ENCODE measurements at regions not wholly inside any gene's neighbourhood (a gene's known extent, or its start where the extent isn't known, plus 50 kb on each side); places are given as distances from the start of the nearest gene placed in this dataset.
"Not testable (repeated sequence)": the region's sequence is repeated elsewhere in the genome, so short reads cannot be mapped to it uniquely, and the experiment has no call there.

GRCh38 chr1:105556266-105556665, 1500.2 kb upstream of the PRMT6 start:
- no peaks in the 10 kb centered on the region for H3K27me3 ChIP-seq (ENCODE audit: control insufficient read depth, insufficient read depth, low read length)
- H3K4me1 ChIP-seq (ENCODE audit: control insufficient read depth, insufficient read depth, low read length): no peaks in the 10 kb centered on the region
- no peak for DNase-seq
- no peaks in the 10 kb centered on the region for H3K9me3 ChIP-seq (ENCODE audit: control insufficient read depth, low read depth, low read length)
- no peak overlapping the region for H3K4me3 ChIP-seq (ENCODE audit: low read length)
- WGBS (ENCODE audit: insufficient coverage, low lambda C conversion rate): 57% methylated on average over 1 of the region's 2 CpGs
- no peak overlapping the region for H3K27ac ChIP-seq (ENCODE audit: low read length)
- no peaks in the 10 kb centered on the region for H3K36me3 ChIP-seq (ENCODE audit: control insufficient read depth, insufficient read depth, low read length)

DNA sequence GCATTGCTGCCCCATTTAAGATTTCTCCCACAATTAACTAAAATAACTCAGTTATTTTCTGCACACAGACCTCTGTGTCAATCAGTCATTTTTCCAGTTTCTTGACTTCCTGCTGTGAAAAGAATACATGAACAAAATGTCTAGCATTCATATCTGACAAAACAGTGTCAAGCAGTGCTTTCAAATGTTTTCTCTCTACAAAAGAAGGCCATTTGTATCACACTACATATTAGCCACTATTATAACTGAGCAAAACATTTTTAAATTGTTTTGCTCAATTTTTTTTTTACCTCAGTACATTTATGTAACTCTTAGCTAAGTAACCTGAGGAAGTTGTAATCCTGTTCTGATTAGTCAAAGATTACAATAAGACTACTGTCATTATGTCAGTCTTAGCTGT, 1498.5 kb upstream of the PRMT6 start:
- DNase-seq: no peak
- Histone ChIP-seq H3K27me3 (ENCODE audit: control insufficient read depth, insufficient read depth, low read length) (no peaks in the 10 kb centered on the region), H3K4me3 (ENCODE audit: low read length) (no peak overlapping the region), H3K9me3 (ENCODE audit: control insufficient read depth, low read depth, low read length) (no peaks in the 10 kb centered on the region), H3K27ac (ENCODE audit: low read length) (no peak overlapping the region), H3K36me3 (ENCODE audit: control insufficient read depth, insufficient read depth, low read length) (no peaks in the 10 kb centered on the region), H3K4me1 (ENCODE audit: control insufficient read depth, insufficient read depth, low read length) (no peaks in the 10 kb centered on the region)

- Histone ChIP-seq H3K27ac (ENCODE audit: low read length) (no peak overlapping the region), H3K4me1 (ENCODE audit: control insufficient read depth, insufficient read depth, low read length) (no peaks in the 10 kb centered on the region), H3K4me3 (ENCODE audit: low read length) (no peak overlapping the region), H3K36me3 (ENCODE audit: control insufficient read depth, insufficient read depth, low read length) (no peaks in the 10 kb centered on the region), H3K27me3 (ENCODE audit: control insufficient read depth, insufficient read depth, low read length) (no peaks in the 10 kb centered on the region), H3K9me3 (ENCODE audit: control insufficient read depth, low read depth, low read length) (no peaks in the 10 kb centered on the region)
- no peak for DNase-seq
- 100% methylated on average over 1 of the region's 2 CpGs for WGBS (ENCODE audit: insufficient coverage, low lambda C conversion rate)
Observed at GRCh38 chr1:105565006-105565405, 1491.5 kb upstream of the PRMT6 start.

- no peak for DNase-seq
- WGBS (ENCODE audit: insufficient coverage, low lambda C conversion rate): 88% methylated on average over 1 of the region's 2 CpGs
Observed at GRCh38 chr1:105585791-105586190, 1470.7 kb upstream of the PRMT6 start.

GRCh38 chr1:105591681-105592080, 1464.8 kb upstream of the PRMT6 start:
- H3K4me1 ChIP-seq (ENCODE audit: control insufficient read depth, insufficient read depth, low read length): no peaks in the 10 kb centered on the region
- no peaks in the 10 kb centered on the region for H3K27me3 ChIP-seq (ENCODE audit: control insufficient read depth, insufficient read depth, low read length)
- no peak overlapping the region for H3K27ac ChIP-seq (ENCODE audit: low read length)
- DNase-seq: no peak
- WGBS (ENCODE audit: insufficient coverage, low lambda C conversion rate): 75% methylated on average over 1 of the region's 1 CpG
- H3K36me3 ChIP-seq (ENCODE audit: control insufficient read depth, insufficient read depth, low read length): no peaks in the 10 kb centered on the region
- H3K9me3 ChIP-seq (ENCODE audit: control insufficient read depth, low read depth, low read length): no peaks in the 10 kb centered on the region
- no peak overlapping the region for H3K4me3 ChIP-seq (ENCODE audit: low read length)

More at GRCh38 chr1:105585791-105586190, 1470.7 kb upstream of the PRMT6 start:
- H3K4me1 ChIP-seq (ENCODE audit: control insufficient read depth, insufficient read depth, low read length): no peaks in the 10 kb centered on the region
- H3K36me3 ChIP-seq (ENCODE audit: control insufficient read depth, insufficient read depth, low read length): no peaks in the 10 kb centered on the region
- H3K27ac ChIP-seq (ENCODE audit: low read length): no peak overlapping the region
- H3K9me3 ChIP-seq (ENCODE audit: control insufficient read depth, low read depth, low read length): no peaks in the 10 kb centered on the region
- no peak overlapping the region for H3K4me3 ChIP-seq (ENCODE audit: low read length)
- no peaks in the 10 kb centered on the region for H3K27me3 ChIP-seq (ENCODE audit: control insufficient read depth, insufficient read depth, low read length)

DNA sequence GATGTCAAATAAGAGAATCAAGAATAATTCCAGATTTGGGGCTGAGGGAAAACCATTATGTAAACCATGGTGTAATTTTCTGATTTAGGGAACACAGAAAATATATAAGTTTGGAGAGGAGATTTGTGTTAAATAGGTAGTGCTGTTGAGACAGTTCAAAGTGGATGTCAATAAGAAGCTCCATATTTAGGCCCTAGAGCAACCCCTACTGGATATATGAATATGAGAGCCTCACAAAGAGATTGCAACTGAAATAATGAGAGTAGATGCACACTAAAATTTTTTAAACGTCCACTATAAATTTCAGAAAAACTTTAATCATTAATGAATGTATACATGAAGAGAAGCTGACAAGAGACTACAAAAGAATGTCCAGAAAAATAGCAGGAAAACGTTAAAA, 1447.8 kb upstream of the PRMT6 start:
- 33% methylated on average over 1 of the region's 2 CpGs for WGBS (ENCODE audit: insufficient coverage, low lambda C conversion rate)
- Histone ChIP-seq H3K27ac (ENCODE audit: low read length) (no peak overlapping the region), H3K4me1 (ENCODE audit: control insufficient read depth, insufficient read depth, low read length) (no peaks in the 10 kb centered on the region), H3K9me3 (ENCODE audit: control insufficient read depth, low read depth, low read length) (no peaks in the 10 kb centered on the region), H3K4me3 (ENCODE audit: low read length) (no peak overlapping the region), H3K36me3 (ENCODE audit: control insufficient read depth, insufficient read depth, low read length) (no peaks in the 10 kb centered on the region), H3K27me3 (ENCODE audit: control insufficient read depth, insufficient read depth, low read length) (no peaks in the 10 kb centered on the region)
- no peak for DNase-seq

GRCh38 chr1:105626276-105626987, 1430.0 kb upstream of the PRMT6 start:
- H3K36me3 ChIP-seq (ENCODE audit: control insufficient read depth, insufficient read depth, low read length): no peaks in the 10 kb centered on the region
- H3K4me3 ChIP-seq (ENCODE audit: low read length): no peak overlapping the region
- H3K27ac ChIP-seq (ENCODE audit: low read length): no peak overlapping the region
- WGBS (ENCODE audit: insufficient coverage, low lambda C conversion rate): no CpG with 5 or more reads among the region's 6 CpGs
- peaks cover 2% of the 10 kb centered on the region for H3K9me3 ChIP-seq (ENCODE audit: control insufficient read depth, low read depth, low read length)
- H3K27me3 ChIP-seq (ENCODE audit: control insufficient read depth, insufficient read depth, low read length): no peaks in the 10 kb centered on the region
- H3K4me1 ChIP-seq (ENCODE audit: control insufficient read depth, insufficient read depth, low read length): no peaks in the 10 kb centered on the region
- no peak for DNase-seq

DNA sequence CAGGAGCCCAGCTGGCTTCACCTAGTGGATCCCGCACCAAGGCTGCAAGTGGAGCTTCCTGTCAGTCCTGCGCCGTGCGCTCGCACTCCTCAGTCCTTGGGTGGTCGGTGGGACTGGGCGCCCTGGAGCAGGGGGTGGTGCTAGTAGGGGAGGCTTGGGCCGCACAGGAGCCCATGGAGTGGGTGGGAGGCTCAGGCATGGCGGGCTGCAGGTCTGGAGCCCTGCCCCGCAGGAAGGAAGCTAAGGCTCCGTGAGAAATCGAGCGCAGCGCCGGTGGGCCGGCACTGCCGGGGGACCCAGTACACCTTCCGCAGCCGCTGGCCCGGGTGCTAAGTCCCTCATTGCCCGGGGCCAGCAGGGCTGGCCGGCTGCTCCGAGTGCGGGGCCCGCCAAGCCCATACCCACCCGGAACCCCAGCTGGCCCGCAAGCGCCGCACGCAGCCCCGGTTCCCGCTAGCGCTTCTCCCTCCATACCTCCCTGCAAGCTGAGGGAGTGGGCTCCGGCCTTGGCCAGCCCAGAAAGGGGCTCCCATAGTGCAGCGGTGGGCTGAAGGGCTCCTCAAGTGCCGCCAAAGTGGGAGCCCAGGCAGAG, 1425.2 kb upstream of the PRMT6 start:
- WGBS (ENCODE audit: insufficient coverage, low lambda C conversion rate): no CpG with 5 or more reads among the region's 36 CpGs

DNA sequence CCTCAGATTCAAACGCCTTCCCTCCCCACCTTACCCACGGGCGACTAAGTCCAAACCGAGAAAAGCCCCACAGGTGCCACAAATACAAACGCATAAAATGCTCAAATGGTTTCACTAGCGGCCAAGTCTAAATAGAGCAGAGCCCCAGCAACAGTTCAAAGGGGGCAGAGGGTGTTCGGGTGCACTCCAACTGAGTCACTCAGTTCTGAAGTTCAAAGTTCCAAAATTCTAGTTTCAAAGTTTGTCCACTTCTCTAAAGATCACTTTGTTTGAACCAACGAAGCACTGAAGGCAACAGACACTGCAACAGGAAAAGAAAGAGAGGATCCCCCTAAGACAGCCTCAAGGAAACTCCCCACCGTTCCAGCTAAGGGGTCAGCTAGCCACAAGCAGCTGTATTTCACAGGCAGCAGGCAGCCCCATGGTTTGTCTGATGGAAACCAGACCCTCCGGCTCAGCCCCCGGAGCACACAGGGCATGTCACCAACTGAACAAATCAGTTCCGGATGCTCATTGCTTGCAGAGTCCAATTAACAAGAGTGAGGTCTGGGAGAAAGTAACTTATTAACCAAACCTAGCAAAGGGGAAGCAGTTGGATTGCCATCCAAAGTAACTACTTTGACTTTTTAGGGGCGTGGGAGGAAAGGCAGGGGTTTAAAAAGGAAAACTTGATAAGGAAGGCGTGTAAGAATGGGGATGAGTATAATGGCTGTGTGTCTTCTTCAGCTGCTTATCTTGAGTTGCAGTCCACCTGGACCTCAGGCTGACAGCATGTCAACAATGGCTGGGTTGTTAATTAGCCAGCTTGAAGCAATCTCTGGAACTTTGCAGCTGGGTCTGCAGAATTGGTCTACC, 1423.9 kb upstream of the PRMT6 start:
- H3K27me3 ChIP-seq (ENCODE audit: control insufficient read depth, insufficient read depth, low read length): no peaks in the 10 kb centered on the region
- peak overlapping the region; percentile 34 for H3K4me3 ChIP-seq (ENCODE audit: low read length)
- peaks cover 3% of the 10 kb centered on the region for H3K4me1 ChIP-seq (ENCODE audit: control insufficient read depth, insufficient read depth, low read length)
- H3K27ac ChIP-seq (ENCODE audit: low read length): peak overlapping the region; percentile 84
- peak; percentile 75 to 90 for DNase-seq
- peaks cover 2% of the 10 kb centered on the region for H3K9me3 ChIP-seq (ENCODE audit: control insufficient read depth, low read depth, low read length)
- WGBS (ENCODE audit: insufficient coverage, low lambda C conversion rate): 0% methylated on average over 1 of the region's 14 CpGs
- no peaks in the 10 kb centered on the region for H3K36me3 ChIP-seq (ENCODE audit: control insufficient read depth, insufficient read depth, low read length)

More for the DNA sequence above, 1425.2 kb upstream of the PRMT6 start:
- not testable (repeated sequence) for H3K9me3 ChIP-seq (ENCODE audit: control insufficient read depth, low read depth, low read length); H3K4me3 ChIP-seq (ENCODE audit: low read length); H3K27ac ChIP-seq (ENCODE audit: low read length); H3K4me1 ChIP-seq (ENCODE audit: control insufficient read depth, insufficient read depth, low read length); H3K36me3 ChIP-seq (ENCODE audit: control insufficient read depth, insufficient read depth, low read length); DNase-seq; H3K27me3 ChIP-seq (ENCODE audit: control insufficient read depth, insufficient read depth, low read length)

DNA sequence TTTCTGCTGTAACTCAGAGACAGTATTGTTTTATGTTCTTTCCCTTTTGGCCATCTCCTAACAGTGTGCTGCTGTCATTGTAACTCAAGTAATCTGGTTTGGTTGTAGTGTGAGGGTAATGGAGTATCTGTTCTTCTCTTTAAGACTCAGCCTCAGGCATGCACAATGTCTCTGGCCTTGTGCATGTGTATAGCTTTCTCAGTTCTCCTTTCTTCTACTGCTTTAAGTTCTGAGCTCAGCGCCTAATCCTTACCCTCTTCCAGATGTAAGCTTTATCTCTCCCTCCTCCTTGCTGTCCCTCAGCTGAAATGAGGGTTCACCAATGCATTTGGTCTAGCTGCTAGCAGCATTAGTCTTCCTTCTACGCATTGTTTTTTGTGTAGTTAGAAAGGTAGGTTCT, 1420.4 kb upstream of the PRMT6 start:
- Histone ChIP-seq H3K27me3 (ENCODE audit: control insufficient read depth, insufficient read depth, low read length) (no peaks in the 10 kb centered on the region), H3K36me3 (ENCODE audit: control insufficient read depth, insufficient read depth, low read length) (no peaks in the 10 kb centered on the region), H3K27ac (ENCODE audit: low read length) (no peak overlapping the region), H3K9me3 (ENCODE audit: control insufficient read depth, low read depth, low read length) (peaks cover 1% of the 10 kb centered on the region), H3K4me3 (ENCODE audit: low read length) (no peak overlapping the region), H3K4me1 (ENCODE audit: control insufficient read depth, insufficient read depth, low read length) (peaks cover 3% of the 10 kb centered on the region)
- no peak for DNase-seq
- no CpG with 5 or more reads among the region's 2 CpGs for WGBS (ENCODE audit: insufficient coverage, low lambda C conversion rate)

Measured in large intestine (tissue), 3 donors.